GM18517 (cell line): ENCODE measurements at regions not wholly inside any gene's neighbourhood (a gene's known extent, or its start where the extent isn't known, plus 50 kb on each side); places are given as distances from the start of the nearest gene placed in this dataset.
"Not testable (repeated sequence)": the region's sequence is repeated elsewhere in the genome, so short reads cannot be mapped to it uniquely, and the experiment has no call there.

Source experiments
- ATAC-seq: cut with Tn5 transposase; IDR thresholded peaks from one replicate; pipeline ENCODE4 v1.9.1; 2021; ENCODE audit warnings: mild to moderate bottlenecking, moderate library complexity; ENCODE audit not compliant: unreplicated experiment

- no peak for ATAC-seq
These were observed 613.1 kb upstream of the ADGRL2 start for GRCh38 chr1:81187635-81188034.

- no peak for ATAC-seq
These were observed 614.5 kb upstream of the ADGRL2 start for GRCh38 chr1:81186261-81186660.

GRCh38 chr1:81183553-81183952 is 617.2 kb upstream of the ADGRL2 start:
- no peak for ATAC-seq

- ATAC-seq, result no peak
These were observed 617.7 kb upstream of the ADGRL2 start for GRCh38 chr1:81183051-81183450.

- ATAC-seq, result no peak
These were observed 621.5 kb upstream of the ADGRL2 start for GRCh38 chr1:81179242-81179641.

GRCh38 chr1:81178431-81179093 is 622.2 kb upstream of the ADGRL2 start:
- not testable (repeated sequence) for ATAC-seq

GRCh38 chr1:81174811-81175476 is 625.8 kb upstream of the ADGRL2 start:
- ATAC-seq, result no peak

- ATAC-seq, result no peak
These were observed 626.7 kb upstream of the ADGRL2 start for GRCh38 chr1:81174052-81174451.

- ATAC-seq, result no peak
These were observed 628.3 kb upstream of the ADGRL2 start for GRCh38 chr1:81172483-81172882.

- no peak for ATAC-seq
These were observed 630.0 kb upstream of the ADGRL2 start for GRCh38 chr1:81170721-81171120.

GRCh38 chr1:81165963-81166362 is 634.8 kb upstream of the ADGRL2 start:
- no peak for ATAC-seq

GRCh38 chr1:81160696-81161095 is 640.0 kb upstream of the ADGRL2 start:
- no peak for ATAC-seq

- ATAC-seq, result no peak
These were observed 642.1 kb upstream of the ADGRL2 start for GRCh38 chr1:81158592-81158991.

- no peak for ATAC-seq
These were observed 643.0 kb upstream of the ADGRL2 start for GRCh38 chr1:81157686-81158085.

GRCh38 chr1:81156887-81157286 is 643.8 kb upstream of the ADGRL2 start:
- ATAC-seq, result no peak

- ATAC-seq, result no peak
These were observed 645.6 kb upstream of the ADGRL2 start for GRCh38 chr1:81155131-81155530.

GRCh38 chr1:81151206-81151605 is 649.5 kb upstream of the ADGRL2 start:
- ATAC-seq, result no peak

- ATAC-seq, result no peak
These were observed 650.9 kb upstream of the ADGRL2 start for GRCh38 chr1:81149649-81150325.

GRCh38 chr1:81144240-81144825 is 656.4 kb upstream of the ADGRL2 start:
- ATAC-seq, result no peak

- ATAC-seq, result no peak
These were observed 658.5 kb upstream of the ADGRL2 start for GRCh38 chr1:81142099-81142826.

GRCh38 chr1:81135524-81135923 is 665.2 kb upstream of the ADGRL2 start:
- no peak for ATAC-seq
